SKM-1 (cell line): ENCODE measurements at regions not wholly inside any gene's neighbourhood (a gene's known extent, or its start where the extent isn't known, plus 50 kb on each side); places are given as distances from the start of the nearest gene placed in this dataset.

Experiments used
- DNase-seq: peaks from one replicate; lab custom pipeline; 2025; ENCODE audit not compliant: unreplicated experiment; lab: John Stamatoyannopoulos, UW

GRCh38 chr4:144202081-144202480, 61.6 kb upstream of the GYPA start:
- DNase-seq = no peak

- DNase-seq = no peak
Observed at GRCh38 chr4:144203155-144203554, 62.6 kb upstream of the GYPA start.

GRCh38 chr4:144204431-144204830, 63.9 kb upstream of the GYPA start:
- no peak for DNase-seq

GRCh38 chr4:144206711-144207110, 66.2 kb upstream of the GYPA start:
- no peak for DNase-seq

DNA sequence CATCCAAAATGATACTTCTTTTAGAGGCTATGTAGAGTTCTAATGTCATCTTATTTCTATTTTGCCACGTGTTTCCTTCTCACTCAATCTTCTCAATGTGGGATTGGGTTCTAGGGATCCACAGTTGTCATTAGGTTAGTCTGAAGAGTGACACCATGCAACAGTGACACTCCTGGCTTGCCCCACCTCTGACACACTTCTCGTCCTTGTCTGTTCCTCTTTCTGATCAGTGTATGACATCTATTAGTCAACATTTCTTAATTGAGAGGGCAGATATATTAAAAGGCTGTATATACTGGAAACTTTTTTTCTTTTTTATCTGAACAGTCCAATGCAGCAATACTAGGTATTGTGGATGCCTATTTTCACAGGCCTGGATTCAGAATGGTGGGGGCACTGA, 67.6 kb upstream of the GYPA start:
- no peak for DNase-seq

DNA sequence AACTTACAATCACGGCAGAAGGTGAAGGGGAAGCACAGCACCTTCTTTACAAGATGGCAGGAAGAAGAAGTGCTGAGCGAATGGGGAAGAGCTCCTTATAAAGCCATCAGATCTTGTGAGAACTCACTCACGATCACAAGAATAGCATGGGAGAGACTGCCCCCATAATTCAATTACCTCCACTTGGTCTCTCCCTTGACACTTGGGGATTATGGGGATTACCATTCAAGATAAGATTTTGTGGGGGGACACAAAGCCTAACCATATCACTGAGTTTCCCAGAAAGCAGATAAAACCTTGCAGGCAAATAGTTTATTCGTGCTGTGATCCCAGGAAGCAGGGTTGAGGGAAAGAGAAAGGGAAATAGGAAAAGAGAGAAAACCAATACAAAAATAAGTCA, 69.0 kb upstream of the GYPA start:
- no peak for DNase-seq

GRCh38 chr4:144213371-144213770, 72.9 kb upstream of the GYPA start:
- no peak for DNase-seq

DNA sequence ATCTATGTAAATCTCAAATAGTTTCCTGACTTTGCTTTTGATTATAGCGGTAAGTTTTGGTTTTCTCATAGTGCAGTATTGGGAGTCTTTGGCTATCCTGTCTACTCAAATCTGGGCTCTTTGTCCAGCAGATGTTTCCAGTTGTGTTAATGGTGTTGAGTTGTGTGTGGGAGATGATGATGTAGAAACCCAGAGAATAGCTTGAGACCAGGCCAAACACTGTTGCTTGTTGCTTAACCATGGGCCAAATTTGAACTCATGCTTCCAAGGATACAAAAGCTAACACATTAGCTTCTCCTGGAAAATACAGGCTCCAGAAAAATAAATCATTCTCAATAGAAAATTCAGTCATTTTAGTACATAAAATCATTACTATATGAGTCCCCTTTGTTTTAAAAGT, 82.6 kb upstream of the GYPA start:
- no peak for DNase-seq

DNA sequence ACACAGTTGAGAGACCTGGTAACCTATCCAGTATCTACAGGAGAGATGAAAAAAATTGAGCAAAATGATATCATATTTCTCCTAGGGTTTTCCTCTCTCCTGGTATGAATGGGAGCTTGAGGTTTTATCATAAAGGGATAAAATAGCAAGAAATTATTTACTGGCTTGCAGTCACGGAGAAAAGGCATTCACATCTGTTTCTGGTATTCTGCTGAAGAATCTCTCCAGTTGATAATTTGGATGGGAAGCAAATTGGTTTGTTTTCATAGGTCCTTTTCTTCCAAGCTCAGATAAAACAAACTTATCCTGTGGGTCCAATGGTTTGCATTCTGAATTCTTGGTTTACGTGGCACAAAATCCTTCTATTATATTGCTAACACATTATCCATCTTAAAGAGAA, 83.1 kb upstream of the GYPA start:
- no peak for DNase-seq

GRCh38 chr4:144259285-144259684, 118.8 kb upstream of the GYPA start:
- no peak for DNase-seq

DNA sequence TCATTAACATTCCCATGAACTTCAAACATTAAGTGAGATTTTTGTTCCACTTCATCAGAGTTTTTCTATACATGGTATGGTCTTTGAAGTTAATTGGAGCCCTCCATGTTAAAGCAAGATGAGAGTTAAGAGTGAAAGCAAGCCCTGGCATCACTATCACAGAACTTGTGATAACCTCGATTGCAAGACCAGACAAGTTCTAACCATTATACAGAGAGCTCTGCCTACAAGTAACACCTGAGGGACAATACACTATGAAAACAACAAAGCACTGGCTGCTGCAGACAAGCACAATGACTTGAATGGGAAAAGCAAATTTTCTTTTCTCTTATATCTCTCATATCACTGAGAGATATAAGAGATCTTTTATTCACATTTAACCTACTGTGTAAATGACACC, 126.6 kb upstream of the GYPA start:
- DNase-seq = no peak

- no peak for DNase-seq
Observed at GRCh38 chr4:144280688-144281087, 140.2 kb upstream of the GYPA start.

DNA sequence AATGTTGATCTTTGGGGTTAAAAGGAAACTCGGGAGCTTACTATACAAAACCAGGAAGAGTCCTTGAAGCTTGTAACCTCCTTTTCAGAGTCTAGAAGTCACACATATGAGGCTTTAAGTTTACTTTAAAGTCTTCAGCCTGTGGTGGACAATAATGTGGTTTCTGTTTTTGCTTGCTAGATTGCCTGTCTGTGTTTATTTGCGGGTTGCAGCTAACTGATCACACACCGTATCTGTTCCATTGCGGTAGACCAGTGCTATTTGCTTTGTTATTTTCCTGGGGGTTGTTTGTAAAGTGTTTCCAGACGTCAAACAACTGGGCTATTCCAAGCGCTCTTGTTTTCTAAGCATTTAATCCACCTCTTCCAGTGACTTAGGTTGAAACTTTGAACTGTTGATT, 143.0 kb upstream of the GYPA start:
- DNase-seq = no peak

DNA sequence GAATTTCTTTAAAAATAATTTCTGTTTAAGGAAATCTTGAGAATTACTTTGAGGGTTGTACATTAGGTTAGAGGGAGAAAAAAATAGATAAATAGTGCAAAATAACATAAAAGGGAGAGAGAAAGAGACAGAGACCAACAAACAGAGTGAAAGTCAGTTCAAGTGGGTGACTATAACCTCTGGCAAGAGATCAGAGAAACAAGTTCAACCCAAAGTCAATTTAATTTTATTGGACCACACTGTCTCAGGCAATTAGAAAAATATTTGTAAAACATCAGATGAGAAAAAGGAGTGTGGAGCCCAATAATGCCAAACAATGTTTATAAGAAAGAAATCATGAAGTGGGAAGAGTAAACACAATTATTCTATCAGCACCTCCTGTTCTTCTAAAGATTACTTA, 143.5 kb upstream of the GYPA start:
- DNase-seq = no peak

DNA sequence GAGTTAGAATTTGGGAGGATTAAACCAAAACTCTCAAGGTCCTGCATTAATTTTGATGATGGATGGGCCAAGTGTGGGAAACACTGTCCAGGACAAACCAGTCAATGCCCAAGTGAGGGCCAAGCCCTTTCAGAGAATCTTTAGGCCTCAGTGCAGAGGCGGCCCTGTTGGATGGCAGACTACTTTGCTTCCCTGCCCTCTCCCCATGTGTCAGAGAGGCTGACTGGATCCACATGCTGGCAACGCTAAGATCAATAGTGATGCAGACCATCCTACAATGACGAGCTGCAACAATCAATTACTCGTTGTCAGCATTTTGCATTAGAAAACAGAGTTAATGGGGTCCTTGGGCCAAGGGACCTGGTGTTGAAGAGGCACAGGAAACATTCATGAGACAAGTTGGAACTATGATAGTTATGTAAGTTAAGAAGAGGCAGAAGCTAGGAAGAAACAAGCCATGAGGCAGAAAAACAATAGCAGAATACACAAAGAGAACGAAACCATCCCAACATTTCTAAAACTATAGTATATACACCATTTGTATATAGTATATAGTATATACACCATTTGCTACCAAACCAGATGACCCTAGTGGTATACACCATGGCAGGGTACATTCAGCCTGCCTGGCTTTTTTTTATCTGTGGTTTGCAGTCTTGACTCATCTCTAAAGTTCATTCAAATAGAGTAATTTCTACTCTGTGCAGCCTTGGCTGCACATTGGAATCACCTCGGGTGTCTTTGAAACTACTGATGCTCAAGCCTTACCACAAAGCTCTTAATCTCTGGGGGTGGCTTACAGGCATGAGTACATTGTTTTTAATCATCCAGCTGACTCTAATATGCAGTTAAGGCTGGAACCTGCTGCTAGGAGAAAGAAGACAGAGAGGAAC, 147.7 kb upstream of the GYPA start:
- no peak for DNase-seq

DNA sequence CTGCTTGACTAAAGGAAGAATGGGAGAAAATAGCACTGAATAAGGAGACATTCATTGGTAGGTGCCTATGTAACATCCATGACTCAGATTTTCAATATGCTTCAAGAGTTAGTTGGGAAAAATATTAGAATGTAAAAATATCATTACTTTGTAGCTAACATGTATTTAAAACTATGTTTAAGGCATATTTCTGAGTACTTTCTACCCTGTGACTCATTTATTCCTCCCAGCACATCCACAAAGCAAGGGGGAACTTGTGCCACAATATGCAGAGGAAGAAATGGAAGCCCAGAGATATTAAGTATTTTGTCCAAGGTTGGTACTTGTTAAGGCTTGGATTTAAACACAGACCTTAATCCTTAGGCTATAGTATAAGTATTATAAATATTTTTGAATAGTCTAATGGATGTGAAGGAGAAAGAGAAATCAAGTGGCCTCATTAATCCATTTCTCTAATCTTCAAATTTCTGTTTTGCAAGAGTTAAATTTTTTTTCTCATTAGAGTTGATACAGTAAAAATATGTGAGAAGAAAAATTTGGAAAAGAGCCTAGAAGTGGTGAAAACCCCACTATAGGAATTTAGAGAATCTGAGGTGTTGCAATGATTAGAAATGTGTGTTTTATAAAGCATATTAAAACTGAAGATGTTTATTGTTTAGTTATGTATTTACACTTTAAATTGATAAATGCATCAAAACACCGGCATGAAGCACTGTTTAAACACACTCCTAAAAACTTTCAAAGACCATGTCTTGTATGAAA, 149.3 kb upstream of the GYPA start:
- DNase-seq = no peak

- no peak for DNase-seq
Observed at GRCh38 chr4:144291164-144291563, 150.6 kb upstream of the GYPA start.

DNA sequence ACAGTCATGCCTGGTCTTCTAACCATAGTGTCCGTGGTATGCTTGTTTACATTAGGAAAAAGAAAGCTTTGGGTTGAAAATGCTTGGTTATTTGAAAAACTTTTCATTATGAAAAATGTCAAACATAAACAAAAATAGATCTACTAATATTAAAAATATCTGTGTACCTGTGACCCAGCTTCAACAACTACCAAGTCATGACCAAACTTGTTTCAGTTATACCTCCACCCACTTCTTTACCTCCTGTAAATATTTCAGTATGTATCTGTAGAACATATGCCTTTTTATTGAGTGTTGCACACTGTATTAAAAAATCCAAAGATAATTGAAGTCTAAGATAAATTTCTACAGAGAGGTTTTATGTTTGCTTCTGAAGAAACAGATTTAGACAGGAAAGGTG, 153.7 kb upstream of the GYPA start:
- no peak for DNase-seq

- no peak for DNase-seq
Observed at GRCh38 chr4:144295286-144295995, 154.9 kb upstream of the GYPA start.

DNA sequence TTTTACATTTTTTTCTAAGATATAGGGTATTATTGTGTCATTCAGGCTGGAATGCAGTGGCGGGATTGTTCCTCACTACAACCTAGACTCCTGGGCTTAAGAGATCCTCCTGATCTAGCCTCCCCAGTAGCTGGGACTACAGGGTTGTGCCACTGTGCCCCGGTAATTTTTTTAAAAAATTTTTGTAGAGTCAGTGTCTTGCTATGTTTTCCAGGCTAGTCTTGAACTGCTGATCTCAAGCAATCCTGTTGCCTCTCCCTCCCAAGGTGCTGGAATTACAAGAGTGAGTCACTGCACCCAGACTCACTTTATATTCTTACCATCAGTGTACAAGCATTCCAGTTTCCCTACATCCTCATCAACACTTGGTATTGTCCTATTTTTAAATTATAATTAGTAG, 156.4 kb upstream of the GYPA start:
- no peak for DNase-seq

- no peak for DNase-seq
Observed at GRCh38 chr4:144298519-144298918, 158.0 kb upstream of the GYPA start.

DNA sequence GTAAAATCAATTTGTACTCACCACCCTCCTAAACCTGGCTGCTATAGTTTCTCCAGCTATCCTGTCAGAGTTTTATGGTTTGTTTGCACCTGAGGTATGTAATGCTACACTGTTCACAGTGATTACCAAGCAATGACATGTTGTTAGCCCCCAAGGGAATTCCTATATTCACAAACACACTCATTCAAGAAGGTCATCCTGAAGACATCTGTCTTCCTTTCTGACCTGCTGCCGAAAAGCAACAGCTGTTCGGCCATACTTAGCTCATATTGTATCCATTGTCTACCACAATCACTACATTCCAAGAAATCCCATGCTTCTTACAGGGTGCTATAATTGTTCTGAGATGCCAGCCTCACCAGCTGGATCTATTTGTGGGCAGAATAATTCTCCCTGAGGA, 160.1 kb upstream of the GYPA start:
- no peak for DNase-seq
